Superior temporal gyrus (tissue), 1 donor: ENCODE measurements at regions not wholly inside any gene's neighbourhood (a gene's known extent, or its start where the extent isn't known, plus 50 kb on each side); places are given as distances from the start of the nearest gene placed in this dataset.
"Not testable (repeated sequence)": the region's sequence is repeated elsewhere in the genome, so short reads cannot be mapped to it uniquely, and the experiment has no call there.

Experiments
- DNase-seq: peaks from one replicate; pipeline ENCODE4 v3.0.0-alpha.2; 2016; ENCODE audit errors: extremely low spot score

GRCh38 chr10:26355241-26355640 is 82.9 kb upstream of the APBB1IP start:
- no peak for DNase-seq

- no peak for DNase-seq
Measured at GRCh38 chr10:26357203-26357602, 80.9 kb upstream of the APBB1IP start.

- DNase-seq: no peak
Measured at GRCh38 chr10:26358071-26358470, 80.1 kb upstream of the APBB1IP start.

- peak; percentile 24 for DNase-seq
Measured at GRCh38 chr10:26359670-26360069, 78.5 kb upstream of the APBB1IP start.

- DNase-seq: no peak
Measured at GRCh38 chr10:26361351-26361750, 76.8 kb upstream of the APBB1IP start.

GRCh38 chr10:26361971-26362370 is 76.2 kb upstream of the APBB1IP start:
- no peak for DNase-seq

- no peak for DNase-seq
Measured at GRCh38 chr10:26365681-26366358, 72.3 kb upstream of the APBB1IP start.

- DNase-seq: not testable (repeated sequence)
Measured at GRCh38 chr10:26367035-26367434, 71.1 kb upstream of the APBB1IP start.

- no peak for DNase-seq
Measured at GRCh38 chr10:26367771-26368170, 70.4 kb upstream of the APBB1IP start.

GRCh38 chr10:26368463-26368862 is 69.7 kb upstream of the APBB1IP start:
- DNase-seq: no peak

GRCh38 chr10:26372513-26373354 is 65.4 kb upstream of the APBB1IP start:
- DNase-seq: no peak

GRCh38 chr10:26374426-26374825 is 63.7 kb upstream of the APBB1IP start:
- no peak for DNase-seq

- not testable (repeated sequence) for DNase-seq
Measured at GRCh38 chr10:26377224-26377810, 60.8 kb upstream of the APBB1IP start.

- no peak for DNase-seq
Measured at GRCh38 chr10:26378861-26379294, 59.3 kb upstream of the APBB1IP start.

- no peak for DNase-seq
Measured at GRCh38 chr10:26380815-26381214, 57.3 kb upstream of the APBB1IP start.

- no peak for DNase-seq
Measured at GRCh38 chr10:26381986-26382385, 56.2 kb upstream of the APBB1IP start.

GRCh38 chr10:26384600-26384999 is 53.5 kb upstream of the APBB1IP start:
- DNase-seq: no peak

GRCh38 chr10:26385443-26385842 is 52.7 kb upstream of the APBB1IP start:
- no peak for DNase-seq

- DNase-seq: no peak
Measured at GRCh38 chr10:26386781-26387180, 51.4 kb upstream of the APBB1IP start.
